LNCaP clone FGC (cell line): ENCODE measurements at regions not wholly inside any gene's neighbourhood (a gene's known extent, or its start where the extent isn't known, plus 50 kb on each side); places are given as distances from the start of the nearest gene placed in this dataset.
"Not testable (repeated sequence)": the region's sequence is repeated elsewhere in the genome, so short reads cannot be mapped to it uniquely, and the experiment has no call there.

ENCODE experiments used
- DNase-seq: peaks from one replicate; pipeline ENCODE4 v3.0.0-alpha.2; 2011; ENCODE audit warnings: low read depth
- H3K4me3 ChIP-seq: 2 replicates; pipeline ENCODE4 v1.5.1; 2011; ENCODE audit warnings: mild to moderate bottlenecking, low read depth, low read length, control low read depth
- TF ChIP-seq, protein P1 (sequence below): IDR thresholded peaks from 2 replicates; pipeline ENCODE4 v1.5.1; 2012; ENCODE audit warnings: mild to moderate bottlenecking; ENCODE audit not compliant: control insufficient read depth, insufficient read depth; ENCODE audit errors: extremely low read depth

DNA sequence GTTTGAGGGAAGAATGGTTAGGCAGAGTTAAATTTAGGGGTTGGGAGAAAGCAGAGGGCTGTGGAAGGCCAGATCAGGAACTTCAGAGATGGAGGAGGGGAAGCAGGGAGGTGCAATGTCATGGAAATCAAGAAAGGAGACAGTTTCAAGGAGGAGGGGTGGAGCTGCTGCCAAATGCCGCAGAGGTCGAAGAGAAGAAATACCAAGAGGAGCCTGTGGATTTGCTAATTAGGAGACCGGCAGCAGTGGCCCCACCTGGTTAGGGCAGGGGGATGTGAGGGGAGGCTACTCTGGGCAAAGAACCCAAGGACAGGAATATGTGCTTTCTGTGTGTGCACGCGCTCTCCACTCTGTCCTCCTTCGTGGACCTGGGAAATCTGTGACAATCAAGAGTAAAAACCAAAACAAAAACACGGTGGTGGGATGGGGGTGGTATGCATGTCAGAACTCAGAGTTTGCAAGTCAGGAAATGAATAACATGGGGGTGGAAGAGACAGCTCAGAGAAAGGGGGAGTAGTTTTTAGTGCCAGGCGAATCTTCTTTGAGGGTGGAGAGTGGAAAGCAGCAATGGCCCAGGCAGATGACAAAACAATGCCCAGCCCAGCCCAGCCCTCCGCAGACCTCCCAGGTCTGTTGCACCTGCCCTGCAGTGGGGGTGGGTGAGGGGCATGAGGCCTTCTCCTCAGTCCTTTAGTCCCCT, 102.9 kb upstream of the PAX2 start:
- H3K4me3 ChIP-seq = no peak overlapping the region
- TF ChIP-seq, protein P1, sequence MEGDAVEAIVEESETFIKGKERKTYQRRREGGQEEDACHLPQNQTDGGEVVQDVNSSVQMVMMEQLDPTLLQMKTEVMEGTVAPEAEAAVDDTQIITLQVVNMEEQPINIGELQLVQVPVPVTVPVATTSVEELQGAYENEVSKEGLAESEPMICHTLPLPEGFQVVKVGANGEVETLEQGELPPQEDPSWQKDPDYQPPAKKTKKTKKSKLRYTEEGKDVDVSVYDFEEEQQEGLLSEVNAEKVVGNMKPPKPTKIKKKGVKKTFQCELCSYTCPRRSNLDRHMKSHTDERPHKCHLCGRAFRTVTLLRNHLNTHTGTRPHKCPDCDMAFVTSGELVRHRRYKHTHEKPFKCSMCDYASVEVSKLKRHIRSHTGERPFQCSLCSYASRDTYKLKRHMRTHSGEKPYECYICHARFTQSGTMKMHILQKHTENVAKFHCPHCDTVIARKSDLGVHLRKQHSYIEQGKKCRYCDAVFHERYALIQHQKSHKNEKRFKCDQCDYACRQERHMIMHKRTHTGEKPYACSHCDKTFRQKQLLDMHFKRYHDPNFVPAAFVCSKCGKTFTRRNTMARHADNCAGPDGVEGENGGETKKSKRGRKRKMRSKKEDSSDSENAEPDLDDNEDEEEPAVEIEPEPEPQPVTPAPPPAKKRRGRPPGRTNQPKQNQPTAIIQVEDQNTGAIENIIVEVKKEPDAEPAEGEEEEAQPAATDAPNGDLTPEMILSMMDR = no peak
- no peak for DNase-seq

DNA sequence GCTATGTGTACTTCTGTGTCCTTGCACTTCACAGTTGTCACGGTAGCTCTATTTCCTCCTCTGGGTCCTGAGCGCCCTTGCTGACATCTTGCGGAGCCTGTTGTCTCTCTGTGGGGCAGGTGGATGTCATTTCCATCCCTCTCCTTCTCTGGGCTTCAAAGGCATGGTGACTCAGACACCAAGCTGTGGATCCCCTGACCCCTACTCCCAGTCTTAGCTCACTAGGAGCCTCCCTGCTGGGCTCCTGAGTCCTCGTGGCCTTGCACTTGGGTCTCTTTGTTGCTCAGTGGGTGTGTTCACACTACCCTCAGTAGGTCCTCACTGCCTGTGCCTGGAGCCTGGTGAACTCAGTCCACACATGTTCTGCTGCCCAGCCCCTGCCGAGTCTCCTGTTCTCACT, 100.3 kb upstream of the PAX2 start:
- DNase-seq = no peak
- TF ChIP-seq, protein P1 = no peak
- H3K4me3 ChIP-seq = no peak overlapping the region

DNA sequence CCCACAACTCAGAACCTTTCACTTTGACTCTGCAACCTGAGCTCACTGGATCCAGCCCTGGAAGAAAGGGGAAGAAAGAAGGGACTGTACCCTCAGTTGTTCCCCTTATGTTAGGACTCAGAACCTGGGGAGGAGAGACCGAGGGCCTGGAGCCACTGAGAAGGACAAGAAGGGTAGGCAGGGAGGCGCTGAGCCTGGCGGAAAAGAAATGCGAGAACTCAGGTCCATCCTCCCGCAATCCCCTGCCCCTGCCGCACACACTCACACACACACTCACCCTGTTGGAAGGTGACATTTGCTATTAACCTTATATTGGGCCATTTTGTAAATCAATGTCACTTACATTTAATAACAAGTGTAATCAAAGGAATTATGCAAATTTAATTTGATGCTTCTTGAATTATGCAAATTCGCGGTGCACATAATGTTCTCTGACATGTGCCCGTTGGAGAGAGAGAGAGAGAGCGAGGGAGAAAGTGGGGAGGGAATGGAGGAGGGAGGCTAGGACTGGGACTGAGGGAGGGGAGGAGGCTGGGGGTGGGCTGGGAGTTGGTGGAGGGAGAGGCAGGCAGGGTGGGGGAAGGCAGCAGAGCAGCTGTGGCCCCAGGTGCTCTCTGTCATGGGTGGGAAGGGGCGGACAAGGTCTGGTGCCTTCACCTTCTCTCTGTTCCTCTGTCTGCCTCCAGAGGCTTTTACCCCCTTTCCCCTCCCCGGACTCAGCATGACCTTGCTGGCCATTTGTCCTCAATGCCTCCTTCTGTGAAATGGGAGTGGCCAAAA, 99.6 kb upstream of the PAX2 start:
- no peak for DNase-seq
- H3K4me3 ChIP-seq = no peak overlapping the region
- TF ChIP-seq, protein P1 = no peak

DNA sequence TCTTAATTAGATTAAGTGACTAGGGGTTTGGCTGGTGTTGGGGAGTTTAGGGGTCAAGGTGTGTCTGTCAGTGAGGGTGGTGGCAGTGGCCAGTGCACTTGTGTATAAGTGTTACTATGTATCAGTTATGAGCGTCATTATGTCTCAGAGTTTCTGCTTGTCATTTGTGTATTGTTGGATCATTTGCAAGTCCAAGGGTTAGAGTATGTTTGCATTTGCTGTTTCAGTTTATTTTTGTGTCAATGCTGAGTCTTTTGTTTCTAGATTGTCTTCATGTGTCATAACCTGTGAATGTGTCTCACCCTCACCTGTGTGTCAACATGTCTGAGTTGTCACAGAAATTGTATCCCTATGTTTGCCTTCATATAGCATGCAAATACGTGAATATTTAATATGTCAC, 97.5 kb upstream of the PAX2 start:
- H3K4me3 ChIP-seq = no peak overlapping the region
- TF ChIP-seq, protein P1 = no peak

DNA sequence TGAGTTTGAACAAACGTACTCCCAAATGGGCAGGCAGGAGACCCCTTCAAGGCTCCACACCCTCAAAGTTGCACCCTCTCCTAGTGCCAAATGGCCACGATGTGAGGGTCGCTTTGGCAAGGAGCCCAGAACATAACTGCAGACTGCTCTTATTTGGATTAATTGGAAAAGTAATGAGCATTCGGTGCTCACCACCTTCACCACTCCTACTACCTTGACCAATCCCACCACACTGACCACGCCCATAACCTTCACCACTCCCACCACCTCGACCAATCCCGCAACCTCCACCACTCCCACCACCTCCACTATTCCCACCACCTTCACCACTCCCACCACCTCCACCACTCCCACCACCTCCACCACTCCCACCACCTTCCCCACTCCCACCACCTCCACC, 94.7 kb upstream of the PAX2 start:
- DNase-seq = no peak
- no peak overlapping the region for H3K4me3 ChIP-seq
- TF ChIP-seq, protein P1 = no peak

More for the DNA sequence above, 97.5 kb upstream of the PAX2 start:
- no peak for DNase-seq

DNA sequence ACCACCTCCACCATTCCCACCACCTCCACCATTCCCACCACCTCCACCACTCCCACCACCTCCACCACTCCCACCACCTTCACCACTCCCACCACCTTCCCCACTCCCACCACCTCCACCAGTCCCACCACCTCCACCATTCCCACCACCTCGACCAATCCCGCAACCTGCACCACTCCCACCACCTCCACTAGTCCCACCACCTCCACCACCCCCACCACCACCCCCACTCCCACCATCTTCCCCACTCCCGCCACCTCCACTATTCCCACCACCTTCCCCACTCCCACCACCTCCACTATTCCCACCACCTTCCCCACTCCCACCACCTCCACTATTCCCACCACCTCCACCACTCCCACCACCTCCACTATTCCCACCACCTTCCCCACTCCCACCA, 94.3 kb upstream of the PAX2 start:
- not testable (repeated sequence) for H3K4me3 ChIP-seq, DNase-seq

DNA sequence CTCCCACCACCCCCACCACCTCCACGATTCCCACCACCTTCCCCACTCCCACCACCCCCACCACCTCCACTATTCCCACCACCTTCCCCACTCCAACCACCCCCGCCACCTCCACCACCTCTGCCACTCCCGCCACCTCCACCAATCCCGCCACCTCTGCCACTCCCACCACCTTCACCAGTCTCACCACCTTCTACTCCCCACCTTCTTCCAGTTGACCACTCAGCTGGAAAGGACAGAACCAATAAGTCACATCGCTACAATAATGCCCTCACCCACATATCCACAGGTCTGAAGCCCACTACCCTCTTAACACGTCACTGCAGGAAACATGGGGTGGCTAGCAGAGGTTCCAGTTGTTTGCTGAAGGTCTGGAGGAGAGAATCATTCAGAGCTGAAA, 93.5 kb upstream of the PAX2 start:
- TF ChIP-seq, protein P1 = no peak
- DNase-seq = no peak
- no peak overlapping the region for H3K4me3 ChIP-seq
